Neural cell (in vitro differentiated cells): ENCODE measurements at regions not wholly inside any gene's neighbourhood (a gene's known extent, or its start where the extent isn't known, plus 50 kb on each side); places are given as distances from the start of the nearest gene placed in this dataset.

Source experiments
- H2AFZ ChIP-seq: fragments of 200-600, 300-800 bp; sonication (generic), shearing (Covaris generic); 2 replicates; pipeline ENCODE4 v1.6.0; 2014; ENCODE audit warnings: low read depth, mild to moderate bottlenecking, antibody characterized with exemption, low read length, moderate library complexity
- H3F3A ChIP-seq: fragments of 200-600 bp; shearing (Covaris generic); 2 replicates; pipeline ENCODE4 v1.6.1; 2016; ENCODE audit warnings: mild to moderate bottlenecking, moderate library complexity, mixed read lengths, antibody characterized with exemption, low read length; ENCODE audit not compliant: insufficient read depth, poor library complexity, severe bottlenecking
- H3K27ac ChIP-seq: fragments of 200-600, 300-800 bp; sonication (generic), shearing (Covaris generic); 2 replicates; pipeline ENCODE4 v1.5.1; 2014; ENCODE audit warnings: mild to moderate bottlenecking, low read length, moderate library complexity
- H3K27me3 ChIP-seq: fragments of 300-800, 200-600 bp; sonication (generic), shearing (Covaris generic); 2 replicates; pipeline ENCODE4 v1.6.0; 2014; ENCODE audit warnings: mild to moderate bottlenecking, low read depth, low read length, moderate library complexity; ENCODE audit not compliant: insufficient read depth
- H3K36me3 ChIP-seq: fragments of 300-800, 200-600 bp; sonication (generic), shearing (Covaris generic); 2 replicates; pipeline ENCODE4 v1.5.1; 2014; ENCODE audit warnings: mild to moderate bottlenecking, antibody characterized with exemption, low read length, moderate library complexity; ENCODE audit not compliant: insufficient read depth
- H3K4me2 ChIP-seq: fragments of 300-800, 200-600 bp; sonication (generic), shearing (Covaris generic); 2 replicates; pipeline ENCODE4 v1.6.0; 2014; ENCODE audit warnings: mild to moderate bottlenecking, low read length
- H3K4me3 ChIP-seq: fragments of 300-800, 200-600 bp; sonication (generic), shearing (Covaris generic); 2 replicates; pipeline ENCODE4 v1.5.1; 2014; ENCODE audit warnings: mild to moderate bottlenecking, low read length, moderate library complexity
- H3K79me2 ChIP-seq: fragments of 200-600 bp; shearing (Covaris generic); replicated peaks from 2 replicates; pipeline ENCODE4 v1.6.0; 2014; ENCODE audit warnings: mild to moderate bottlenecking, low read length, moderate library complexity; ENCODE audit not compliant: insufficient read depth
- H3K9ac ChIP-seq: fragments of 300-800, 200-600 bp; sonication (generic), shearing (Covaris generic); 2 replicates; pipeline ENCODE4 v1.6.1; 2016; ENCODE audit warnings: mild to moderate bottlenecking, low read length, mixed read lengths
- H3K9me2 ChIP-seq: fragments of 200-600 bp; shearing (Covaris generic); 2 replicates; pipeline ENCODE4 v1.6.1; 2016; ENCODE audit warnings: mild to moderate bottlenecking, low read length, mixed read lengths; ENCODE audit not compliant: insufficient read depth
- H3K9me3 ChIP-seq: fragments of 200-600, 300-800 bp; sonication (generic), shearing (Covaris generic); 2 replicates; pipeline ENCODE4 v1.6.1; 2016; ENCODE audit warnings: mild to moderate bottlenecking, mixed run types, low read length, moderate library complexity, mixed read lengths
- H4K20me1 ChIP-seq: fragments of 200-600 bp; shearing (Covaris generic); 2 replicates; pipeline ENCODE4 v1.6.1; 2016; ENCODE audit warnings: mild to moderate bottlenecking, mixed run types; ENCODE audit not compliant: insufficient read depth
- CTCF ChIP-seq: fragments of 450-650 bp; IDR thresholded peaks from 2 replicates; pipeline ENCODE4 v1.5.1; 2014; ENCODE audit warnings: antibody characterized with exemption, mild to moderate bottlenecking, moderate library complexity; ENCODE audit not compliant: poor library complexity, severe bottlenecking
- EP300 ChIP-seq: fragments of 450-650 bp; conservative IDR thresholded peaks from 2 replicates; pipeline ENCODE4 v1.6.1; 2014; ENCODE audit warnings: antibody characterized with exemption, mild to moderate bottlenecking, moderate library complexity; ENCODE audit not compliant: poor library complexity, severe bottlenecking
- EZH2 ChIP-seq: fragments of 200-600, 300-800 bp; shearing (Covaris generic), sonication (generic); IDR thresholded peaks from 2 replicates; pipeline ENCODE4 v1.6.1; 2014; ENCODE audit warnings: antibody characterized with exemption, low read length, borderline replicate concordance, mild to moderate bottlenecking; ENCODE audit not compliant: insufficient read depth, poor library complexity, severe bottlenecking
- MXI1 ChIP-seq: fragments of 450-650 bp; conservative IDR thresholded peaks from 2 replicates; pipeline ENCODE4 v1.6.1; 2014; ENCODE audit warnings: antibody characterized with exemption, mild to moderate bottlenecking; ENCODE audit not compliant: poor library complexity, severe bottlenecking
- POLR2AphosphoS5 ChIP-seq: IDR thresholded peaks from 2 replicates; pipeline ENCODE4 v1.6.1; 2012
- RAD21 ChIP-seq: fragments of 450-650 bp; conservative IDR thresholded peaks from 2 replicates; pipeline ENCODE4 v1.6.1; 2014; ENCODE audit warnings: antibody characterized with exemption, mild to moderate bottlenecking, moderate library complexity
- SMC3 ChIP-seq: fragments of 450-650 bp; conservative IDR thresholded peaks from 2 replicates; pipeline ENCODE4 v1.6.1; 2014; ENCODE audit warnings: antibody characterized with exemption, mild to moderate bottlenecking, moderate library complexity; ENCODE audit not compliant: poor library complexity
- TAF1 ChIP-seq: IDR thresholded peaks from 2 replicates; pipeline ENCODE4 v1.6.1; 2012; ENCODE audit warnings: low read depth
- TF ChIP-seq, protein P1 (sequence below): IDR thresholded peaks from 2 replicates; pipeline ENCODE4 v1.6.1; 2012; ENCODE audit warnings: borderline replicate concordance

- Histone ChIP-seq H3K9me2 (no peaks in the 10 kb centered on the region), H3K9me3 (no peaks in the 10 kb centered on the region), H2AFZ (no peak overlapping the region), H3K27ac (no peak overlapping the region), H3K36me3 (no peaks in the 10 kb centered on the region), H3K27me3 (no peaks in the 10 kb centered on the region), H3F3A (no peaks in the 10 kb centered on the region), H3K79me2 (no peaks in the 10 kb centered on the region), H3K4me3 (no peak overlapping the region), H4K20me1 (no peaks in the 10 kb centered on the region), H3K4me2 (no peak overlapping the region), H3K9ac (no peak overlapping the region)
- TF ChIP-seq POLR2AphosphoS5 (no peak), MXI1 (no peak), CTCF (no peak), SMC3 (peak; percentile 20), RAD21 (peak; percentile 17), EZH2 (no peak), TAF1 (no peak), EP300 (no peak)
- TF ChIP-seq, protein P1, sequence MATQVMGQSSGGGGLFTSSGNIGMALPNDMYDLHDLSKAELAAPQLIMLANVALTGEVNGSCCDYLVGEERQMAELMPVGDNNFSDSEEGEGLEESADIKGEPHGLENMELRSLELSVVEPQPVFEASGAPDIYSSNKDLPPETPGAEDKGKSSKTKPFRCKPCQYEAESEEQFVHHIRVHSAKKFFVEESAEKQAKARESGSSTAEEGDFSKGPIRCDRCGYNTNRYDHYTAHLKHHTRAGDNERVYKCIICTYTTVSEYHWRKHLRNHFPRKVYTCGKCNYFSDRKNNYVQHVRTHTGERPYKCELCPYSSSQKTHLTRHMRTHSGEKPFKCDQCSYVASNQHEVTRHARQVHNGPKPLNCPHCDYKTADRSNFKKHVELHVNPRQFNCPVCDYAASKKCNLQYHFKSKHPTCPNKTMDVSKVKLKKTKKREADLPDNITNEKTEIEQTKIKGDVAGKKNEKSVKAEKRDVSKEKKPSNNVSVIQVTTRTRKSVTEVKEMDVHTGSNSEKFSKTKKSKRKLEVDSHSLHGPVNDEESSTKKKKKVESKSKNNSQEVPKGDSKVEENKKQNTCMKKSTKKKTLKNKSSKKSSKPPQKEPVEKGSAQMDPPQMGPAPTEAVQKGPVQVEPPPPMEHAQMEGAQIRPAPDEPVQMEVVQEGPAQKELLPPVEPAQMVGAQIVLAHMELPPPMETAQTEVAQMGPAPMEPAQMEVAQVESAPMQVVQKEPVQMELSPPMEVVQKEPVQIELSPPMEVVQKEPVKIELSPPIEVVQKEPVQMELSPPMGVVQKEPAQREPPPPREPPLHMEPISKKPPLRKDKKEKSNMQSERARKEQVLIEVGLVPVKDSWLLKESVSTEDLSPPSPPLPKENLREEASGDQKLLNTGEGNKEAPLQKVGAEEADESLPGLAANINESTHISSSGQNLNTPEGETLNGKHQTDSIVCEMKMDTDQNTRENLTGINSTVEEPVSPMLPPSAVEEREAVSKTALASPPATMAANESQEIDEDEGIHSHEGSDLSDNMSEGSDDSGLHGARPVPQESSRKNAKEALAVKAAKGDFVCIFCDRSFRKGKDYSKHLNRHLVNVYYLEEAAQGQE, result no peak
Measured at GRCh38 chr9:14400658-14400995, 86.7 kb upstream of the NFIB start.

- no peak overlapping the region for H3K27ac ChIP-seq
Measured at GRCh38 chr9:14399756-14400657, 86.1 kb upstream of the NFIB start.

More at GRCh38 chr9:14399756-14400657, 86.1 kb upstream of the NFIB start:
- no peaks in the 10 kb centered on the region for H3K36me3 ChIP-seq
- no peaks in the 10 kb centered on the region for H3K9me2 ChIP-seq
- H3K9me3 ChIP-seq, result no peaks in the 10 kb centered on the region
- TF ChIP-seq EP300 (no peak), RAD21 (no peak), SMC3 (no peak), POLR2AphosphoS5 (no peak), CTCF (no peak), EZH2 (no peak), MXI1 (no peak)
- TF ChIP-seq, protein P1, result no peak
- no peaks in the 10 kb centered on the region for H4K20me1 ChIP-seq
- H3K27me3 ChIP-seq, result no peaks in the 10 kb centered on the region
- no peak overlapping the region for H2AFZ ChIP-seq
- no peak overlapping the region for H3K4me2 ChIP-seq
- no peak overlapping the region for H3K9ac ChIP-seq
- no peak overlapping the region for H3K4me3 ChIP-seq
- no peaks in the 10 kb centered on the region for H3F3A ChIP-seq
- no peaks in the 10 kb centered on the region for H3K79me2 ChIP-seq
